HFFc6 (cell line): ENCODE measurements at regions not wholly inside any gene's neighbourhood (a gene's known extent, or its start where the extent isn't known, plus 50 kb on each side); places are given as distances from the start of the nearest gene placed in this dataset.
A peak's percentile ranks its signal among the peaks of the same experiment; 100 is the strongest.

Experiments
- DNase-seq: peaks from one replicate; pipeline ENCODE4 v3.0.0-alpha.2; 2018
- H3K27ac Mint-ChIP-seq: 2 replicates; pipeline ENCODE4 v1.8.0; 2020; ENCODE audit warnings: mild to moderate bottlenecking, mixed read lengths
- H3K27me3 Mint-ChIP-seq: 2 replicates; pipeline ENCODE4 v1.8.0; 2021; ENCODE audit warnings: mild to moderate bottlenecking, moderate library complexity, mixed read lengths; ENCODE audit not compliant: insufficient read depth
- H3K36me3 Mint-ChIP-seq: 2 replicates; pipeline ENCODE4 v1.8.0; 2021; ENCODE audit warnings: low read depth, mixed read lengths
- H3K4me1 Mint-ChIP-seq: 2 replicates; pipeline ENCODE4 v1.8.0; 2020; ENCODE audit warnings: low read depth, mixed read lengths
- H3K4me3 Mint-ChIP-seq: 2 replicates; pipeline ENCODE4 v1.8.0; 2020; ENCODE audit warnings: mild to moderate bottlenecking, moderate library complexity, mixed read lengths
- H3K9me3 Mint-ChIP-seq: 2 replicates; pipeline ENCODE4 v1.8.0; 2020; ENCODE audit warnings: mild to moderate bottlenecking, mixed read lengths
- CTCF ChIP-seq: fragments of 200-600 bp; sonication (generic); IDR thresholded peaks from 2 replicates; pipeline ENCODE4 v1.5.0; 2021; ENCODE audit warnings: antibody characterized with exemption, mild to moderate bottlenecking

GRCh38 chr16:73617738-73618137 lies 569.8 kb upstream of the ZFHX3 start:
- peaks cover 2% of the 10 kb centered on the region for H3K27me3 Mint-ChIP-seq
- DNase-seq: no peak
- H3K27ac Mint-ChIP-seq: no peak overlapping the region
- H3K4me3 Mint-ChIP-seq: no peak overlapping the region
- TF ChIP-seq CTCF: no peak
- H3K36me3 Mint-ChIP-seq: no peaks in the 10 kb centered on the region
- no peaks in the 10 kb centered on the region for H3K9me3 Mint-ChIP-seq
- H3K4me1 Mint-ChIP-seq: peaks cover 15% of the 10 kb centered on the region; the same call in 1 of the 2 replicates

GRCh38 chr16:73616770-73617169 lies 568.8 kb upstream of the ZFHX3 start:
- peaks cover 15% of the 10 kb centered on the region; the same call in 1 of the 2 replicates for H3K4me1 Mint-ChIP-seq

GRCh38 chr16:73616166-73616753 lies 568.3 kb upstream of the ZFHX3 start:
- TF ChIP-seq CTCF: no peak
- H3K36me3 Mint-ChIP-seq: no peaks in the 10 kb centered on the region
- no peak overlapping the region for H3K27ac Mint-ChIP-seq
- peak overlapping the region; percentile 74; the same call in 1 of the 2 replicates for H3K4me3 Mint-ChIP-seq
- H3K9me3 Mint-ChIP-seq: no peaks in the 10 kb centered on the region
- DNase-seq: peak; percentile 4
- H3K27me3 Mint-ChIP-seq: peaks cover 2% of the 10 kb centered on the region
- H3K4me1 Mint-ChIP-seq: peaks cover 15% of the 10 kb centered on the region; the same call in 1 of the 2 replicates

More at GRCh38 chr16:73616770-73617169, 568.8 kb upstream of the ZFHX3 start:
- H3K4me3 Mint-ChIP-seq: peak overlapping the region; percentile 74
- H3K27me3 Mint-ChIP-seq: peaks cover 2% of the 10 kb centered on the region
- no peaks in the 10 kb centered on the region for H3K36me3 Mint-ChIP-seq
- no peaks in the 10 kb centered on the region for H3K9me3 Mint-ChIP-seq
- H3K27ac Mint-ChIP-seq: no peak overlapping the region
- no peak for DNase-seq
- TF ChIP-seq CTCF: no peak

- no peak for TF ChIP-seq CTCF
- DNase-seq: no peak
- H3K4me1 Mint-ChIP-seq: peaks cover 15% of the 10 kb centered on the region; the same call in 1 of the 2 replicates
- H3K4me3 Mint-ChIP-seq: peak overlapping the region; percentile 17; the same call in 1 of the 2 replicates
- no peaks in the 10 kb centered on the region for H3K36me3 Mint-ChIP-seq
- no peaks in the 10 kb centered on the region for H3K9me3 Mint-ChIP-seq
- H3K27ac Mint-ChIP-seq: no peak overlapping the region
- H3K27me3 Mint-ChIP-seq: peaks cover 4% of the 10 kb centered on the region
Measured at GRCh38 chr16:73615071-73615940, 567.4 kb upstream of the ZFHX3 start.

- no peaks in the 10 kb centered on the region for H3K9me3 Mint-ChIP-seq
- H3K4me1 Mint-ChIP-seq: peaks cover 15% of the 10 kb centered on the region; the same call in 1 of the 2 replicates
- no peak overlapping the region for H3K4me3 Mint-ChIP-seq
- no peaks in the 10 kb centered on the region for H3K36me3 Mint-ChIP-seq
- no peak for TF ChIP-seq CTCF
- H3K27ac Mint-ChIP-seq: no peak overlapping the region
- H3K27me3 Mint-ChIP-seq: peaks cover 4% of the 10 kb centered on the region
- no peak for DNase-seq
Measured at GRCh38 chr16:73614131-73614530, 566.2 kb upstream of the ZFHX3 start.
